ENCODE measurements at regions not wholly inside any gene's neighbourhood (a gene's known extent, or its start where the extent isn't known, plus 50 kb on each side); places are given as distances from the start of the nearest gene placed in this dataset.

DNA sequence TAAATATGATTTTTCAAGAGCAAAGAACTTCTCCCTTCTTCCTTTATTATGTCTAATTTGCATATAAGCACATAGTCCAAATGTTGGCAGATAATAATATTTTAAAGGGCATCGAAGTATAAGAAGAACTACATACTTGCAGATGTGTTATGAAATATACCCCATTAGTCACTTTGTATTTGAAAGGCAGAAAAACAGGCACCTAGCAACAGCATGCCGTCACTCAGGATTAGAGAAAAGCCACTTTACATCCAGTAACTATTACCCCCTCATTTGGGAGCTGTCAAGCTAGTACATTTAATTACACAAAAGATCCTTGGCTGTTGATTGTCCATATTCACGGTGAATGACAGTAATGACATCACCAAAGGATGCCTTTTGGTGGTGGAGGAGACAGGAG is 99.3 kb upstream of the ARMC2 start:
- intact Hi-C loops (cut with DNase I) = no loop called here
- H3K36me3 ChIP-seq = no peaks in the 10 kb centered on the region
- TF ChIP-seq, protein P1, sequence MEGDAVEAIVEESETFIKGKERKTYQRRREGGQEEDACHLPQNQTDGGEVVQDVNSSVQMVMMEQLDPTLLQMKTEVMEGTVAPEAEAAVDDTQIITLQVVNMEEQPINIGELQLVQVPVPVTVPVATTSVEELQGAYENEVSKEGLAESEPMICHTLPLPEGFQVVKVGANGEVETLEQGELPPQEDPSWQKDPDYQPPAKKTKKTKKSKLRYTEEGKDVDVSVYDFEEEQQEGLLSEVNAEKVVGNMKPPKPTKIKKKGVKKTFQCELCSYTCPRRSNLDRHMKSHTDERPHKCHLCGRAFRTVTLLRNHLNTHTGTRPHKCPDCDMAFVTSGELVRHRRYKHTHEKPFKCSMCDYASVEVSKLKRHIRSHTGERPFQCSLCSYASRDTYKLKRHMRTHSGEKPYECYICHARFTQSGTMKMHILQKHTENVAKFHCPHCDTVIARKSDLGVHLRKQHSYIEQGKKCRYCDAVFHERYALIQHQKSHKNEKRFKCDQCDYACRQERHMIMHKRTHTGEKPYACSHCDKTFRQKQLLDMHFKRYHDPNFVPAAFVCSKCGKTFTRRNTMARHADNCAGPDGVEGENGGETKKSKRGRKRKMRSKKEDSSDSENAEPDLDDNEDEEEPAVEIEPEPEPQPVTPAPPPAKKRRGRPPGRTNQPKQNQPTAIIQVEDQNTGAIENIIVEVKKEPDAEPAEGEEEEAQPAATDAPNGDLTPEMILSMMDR (IDR thresholded peaks at IDR 0.05) = no peak
- no peaks in the 10 kb centered on the region for H3K4me1 ChIP-seq
- DNase-seq (no peak), ATAC-seq (no peak)
- H3K9me3 ChIP-seq = no peaks in the 10 kb centered on the region
- no peak overlapping the region for H3K27ac ChIP-seq
- H3K27me3 ChIP-seq = no peaks in the 10 kb centered on the region
- H3K4me3 ChIP-seq = no peak overlapping the region

DNA sequence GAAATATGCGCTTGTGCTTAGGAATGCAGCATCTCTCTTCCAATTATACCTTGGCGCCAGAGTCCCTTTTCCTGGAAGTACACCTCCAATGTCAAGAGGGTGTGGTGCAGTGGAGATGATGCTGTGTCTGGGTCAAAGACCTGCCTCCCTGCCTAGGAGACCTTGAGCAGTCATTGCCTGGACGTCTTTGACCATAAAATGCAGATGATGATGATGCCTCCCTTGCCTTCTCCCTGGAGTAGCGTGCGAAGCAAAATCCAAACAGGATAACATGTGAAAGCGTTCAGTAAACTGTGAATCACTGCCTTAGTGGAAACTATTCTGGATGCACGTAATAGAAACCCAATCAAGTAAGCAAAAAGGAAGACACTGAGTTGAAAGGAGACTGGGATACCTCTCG is 97.4 kb upstream of the ARMC2 start:
- DNase-seq = no peak
- Histone ChIP-seq H3K27ac (no peak overlapping the region), H3K4me1 (no peaks in the 10 kb centered on the region), H3K4me3 (no peak overlapping the region), H3K9me3 (no peaks in the 10 kb centered on the region), H3K27me3 (no peaks in the 10 kb centered on the region), H3K36me3 (no peaks in the 10 kb centered on the region)
- TF ChIP-seq, protein P1 (IDR thresholded peaks at IDR 0.05) = no peak
- ATAC-seq = no peak
- intact Hi-C loops (cut with DNase I) = no loop called here

DNA sequence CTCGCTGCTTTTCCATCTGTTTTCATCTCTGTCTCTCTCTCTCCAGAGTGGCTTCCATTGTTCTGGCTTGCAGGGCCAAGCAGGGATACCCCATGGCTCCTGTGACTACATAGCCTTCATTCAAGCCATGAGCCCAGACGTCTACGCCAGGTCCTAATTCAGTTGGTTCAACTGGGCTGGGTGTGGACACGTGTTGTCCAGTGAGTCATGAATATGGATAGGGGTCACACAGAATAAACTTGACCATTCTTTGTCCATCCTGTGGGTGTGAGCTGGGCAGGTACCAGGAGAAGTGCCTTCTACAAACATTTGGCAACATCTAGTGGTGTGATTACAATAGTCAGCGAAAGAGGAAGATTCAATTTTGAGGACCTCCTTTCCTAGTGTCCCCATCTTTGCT is 96.9 kb upstream of the ARMC2 start:
- Histone ChIP-seq H3K4me3 (no peak overlapping the region), H3K27me3 (no peaks in the 10 kb centered on the region), H3K9me3 (no peaks in the 10 kb centered on the region), H3K4me1 (no peaks in the 10 kb centered on the region), H3K27ac (no peak overlapping the region), H3K36me3 (no peaks in the 10 kb centered on the region)
- DNase-seq (no peak), ATAC-seq (no peak)
- TF ChIP-seq, protein P1 (IDR thresholded peaks at IDR 0.05) = no peak
- intact Hi-C loops (cut with DNase I) = no loop called here

DNA sequence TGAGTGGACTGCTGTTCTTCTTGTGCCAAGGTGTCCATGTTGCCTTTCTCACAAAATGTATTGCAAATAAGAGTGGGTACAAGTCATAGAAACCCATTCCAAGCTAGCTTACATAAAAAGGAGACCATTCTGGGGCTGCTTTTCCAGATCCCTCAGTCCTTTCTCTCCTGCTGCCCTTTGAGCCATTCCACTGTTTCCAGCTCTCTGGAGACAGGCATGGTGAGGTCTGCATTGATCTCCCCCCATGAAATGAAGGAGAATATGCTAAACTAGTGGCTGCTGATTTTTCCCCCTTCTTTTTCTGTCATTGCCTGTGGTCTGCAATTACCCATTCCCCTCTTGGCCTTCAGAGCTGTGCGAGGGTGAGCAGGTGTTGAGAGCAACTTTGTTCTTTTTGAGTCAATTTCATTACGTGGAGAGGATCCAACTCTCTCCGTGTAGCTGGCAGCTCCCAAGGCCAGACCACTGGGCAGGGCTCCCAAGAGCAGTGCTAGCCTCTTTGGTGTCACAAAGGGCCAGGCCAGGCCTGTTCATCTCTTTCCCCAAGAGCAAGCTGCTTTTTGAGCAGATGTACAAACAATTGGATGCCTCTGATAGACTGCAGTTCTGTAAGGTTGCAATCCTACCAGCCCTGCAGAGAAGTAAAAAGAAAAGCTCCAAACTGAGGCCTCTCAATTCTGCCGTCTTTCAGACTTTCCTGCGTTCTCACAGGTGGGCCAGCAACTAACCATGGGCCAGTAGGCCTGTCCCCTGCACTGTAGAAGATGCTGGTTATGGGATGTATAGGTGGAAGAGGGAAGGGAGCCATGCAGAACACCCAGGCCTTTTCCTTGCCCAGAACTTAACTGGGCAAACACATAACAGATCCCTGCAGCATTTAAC is 96.1 kb upstream of the ARMC2 start:
- DNase-seq (no peak), ATAC-seq (no peak)
- H3K36me3 ChIP-seq = no peaks in the 10 kb centered on the region
- no peak overlapping the region for H3K4me3 ChIP-seq
- H3K4me1 ChIP-seq = no peaks in the 10 kb centered on the region
- no peaks in the 10 kb centered on the region for H3K9me3 ChIP-seq
- H3K27ac ChIP-seq = no peak overlapping the region
- TF ChIP-seq, protein P1 (IDR thresholded peaks at IDR 0.05) = no peak
- intact Hi-C loops (cut with DNase I) = no loop called here
- no peaks in the 10 kb centered on the region for H3K27me3 ChIP-seq

DNA sequence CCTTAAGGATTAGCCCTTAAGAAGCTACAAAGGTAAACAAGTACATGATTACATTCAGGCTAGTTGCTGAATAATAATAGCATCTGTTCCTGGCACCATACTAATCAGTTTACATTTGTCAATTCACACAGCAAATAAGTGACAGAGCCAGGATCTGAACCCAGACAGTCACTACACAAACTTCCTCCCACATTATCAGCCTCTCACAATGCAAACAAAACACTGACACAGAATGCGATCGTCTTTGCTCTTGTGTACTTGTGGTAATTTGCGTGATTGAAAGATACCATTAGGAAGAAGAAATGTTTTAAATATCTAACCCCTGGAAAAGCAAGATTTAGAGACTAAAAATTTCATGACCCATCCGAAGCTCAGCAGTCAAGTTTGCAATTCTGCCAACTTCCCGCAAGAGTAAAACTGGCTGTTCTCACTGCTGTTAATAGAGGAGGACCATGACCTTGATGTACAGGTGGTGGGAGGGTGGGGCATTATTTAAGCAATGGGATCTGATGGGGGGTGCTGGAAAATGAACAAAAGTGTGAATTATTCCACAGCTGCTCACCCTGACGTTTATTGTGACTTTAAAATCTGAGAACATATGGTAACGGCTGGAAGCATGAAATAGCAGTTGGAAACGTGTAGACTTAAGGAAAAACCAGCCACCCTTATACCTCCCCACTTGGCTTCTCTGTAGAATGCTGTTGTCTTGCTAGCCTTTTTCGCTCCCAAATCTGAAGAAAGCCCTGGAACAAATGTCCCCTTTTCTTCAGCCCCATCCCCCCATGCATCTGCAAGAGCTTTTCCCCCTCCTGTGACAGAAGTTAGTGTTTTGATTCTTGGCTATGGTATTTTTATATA is 95.3 kb upstream of the ARMC2 start:
- Histone ChIP-seq H3K4me1 (no peaks in the 10 kb centered on the region), H3K27ac (no peak overlapping the region), H3K36me3 (no peaks in the 10 kb centered on the region), H3K4me3 (no peak overlapping the region), H3K27me3 (no peaks in the 10 kb centered on the region), H3K9me3 (no peaks in the 10 kb centered on the region)
- DNase-seq (no peak), ATAC-seq (no peak)
- TF ChIP-seq, protein P1 (IDR thresholded peaks at IDR 0.05) = no peak
- intact Hi-C loops (cut with DNase I) = no loop called here

Data from upper lobe of right lung (tissue), 1 donor.